ENCODE measurements at regions not wholly inside any gene's neighbourhood (a gene's known extent, or its start where the extent isn't known, plus 50 kb on each side); places are given as distances from the start of the nearest gene placed in this dataset.

GRCh38 chr2:104952976-104953375 is 84.9 kb upstream of the MRPS9 start:
- Histone ChIP-seq H3K4me3 (no peak overlapping the region), H3K27me3 (no peaks in the 10 kb centered on the region), H3K27ac (no peak overlapping the region), H3K4me1 (no peaks in the 10 kb centered on the region), H3K9me3 (no peaks in the 10 kb centered on the region), H3K36me3 (no peaks in the 10 kb centered on the region)
- no peak for DNase-seq (ENCODE audit: low spot score)
- no peak for TF ChIP-seq CTCF (IDR thresholded peaks at IDR 0.05)

GRCh38 chr2:104965900-104966299 is 72.0 kb upstream of the MRPS9 start:
- TF ChIP-seq CTCF (IDR thresholded peaks at IDR 0.05): no peak
- Histone ChIP-seq H3K36me3 (no peaks in the 10 kb centered on the region), H3K27me3 (no peaks in the 10 kb centered on the region), H3K4me1 (no peaks in the 10 kb centered on the region), H3K9me3 (peaks cover 0 to 16% of the 10 kb centered on the region in 2 donors), H3K4me3 (no peak overlapping the region), H3K27ac (no peak overlapping the region)
- no peak for DNase-seq (ENCODE audit: low spot score)

GRCh38 chr2:104969564-104969963 is 68.3 kb upstream of the MRPS9 start:
- TF ChIP-seq CTCF (IDR thresholded peaks at IDR 0.05): no peak
- Histone ChIP-seq H3K4me1 (no peaks in the 10 kb centered on the region), H3K36me3 (no peaks in the 10 kb centered on the region), H3K27ac (no peak overlapping the region), H3K9me3 (peaks cover 0 to 8% of the 10 kb centered on the region in 2 donors), H3K4me3 (no peak overlapping the region), H3K27me3 (no peaks in the 10 kb centered on the region)
- no peak for DNase-seq (ENCODE audit: low spot score)

- no peak for DNase-seq (ENCODE audit: low spot score)
- Histone ChIP-seq H3K4me3 (no peak overlapping the region), H3K27ac (no peak overlapping the region), H3K4me1 (no peaks in the 10 kb centered on the region), H3K9me3 (no peaks in the 10 kb centered on the region), H3K27me3 (no peaks in the 10 kb centered on the region), H3K36me3 (no peaks in the 10 kb centered on the region)
- no peak for TF ChIP-seq CTCF (IDR thresholded peaks at IDR 0.05)
Observed at GRCh38 chr2:104975371-104975770, 62.5 kb upstream of the MRPS9 start.

GRCh38 chr2:104975851-104976250 is 62.0 kb upstream of the MRPS9 start:
- Histone ChIP-seq H3K27me3 (no peaks in the 10 kb centered on the region), H3K4me1 (no peaks in the 10 kb centered on the region), H3K4me3 (no peak overlapping the region), H3K27ac (no peak overlapping the region), H3K9me3 (no peaks in the 10 kb centered on the region), H3K36me3 (no peaks in the 10 kb centered on the region)
- no peak for DNase-seq (ENCODE audit: low spot score)
- no peak for TF ChIP-seq CTCF (IDR thresholded peaks at IDR 0.05)

- H3K36me3 ChIP-seq: no peaks in the 10 kb centered on the region
- no peak for DNase-seq (ENCODE audit: low spot score)
- H3K9me3 ChIP-seq: no peaks in the 10 kb centered on the region
- H3K27ac ChIP-seq: no peak overlapping the region
- TF ChIP-seq CTCF (IDR thresholded peaks at IDR 0.05): no peak
- no peak overlapping the region for H3K4me3 ChIP-seq
- H3K27me3 ChIP-seq: no peaks in the 10 kb centered on the region
- no peaks in the 10 kb centered on the region for H3K4me1 ChIP-seq
Observed at GRCh38 chr2:104976603-104977120, 61.2 kb upstream of the MRPS9 start.

Data from right atrium auricular region (tissue), 2 donors.